Heart left ventricle (tissue), 13 donors: ENCODE measurements at regions not wholly inside any gene's neighbourhood (a gene's known extent, or its start where the extent isn't known, plus 50 kb on each side); places are given as distances from the start of the nearest gene placed in this dataset.

Experiments
- CTCF ChIP-seq, 12 donors: fragments of 200-600 bp; sonication (generic) in 4 of 12; IDR thresholded peaks; one replicate each; pipeline versions ENCODE4 v1.5.0 to v1.8.0; 2018 to 2022; ENCODE audit warnings: antibody characterized with exemption in 12 of 12, mild to moderate bottlenecking in 5 of 12
- POLR2A ChIP-seq, 2 donors: fragments of 450-650 bp; IDR thresholded peaks; one replicate each; pipeline ENCODE4 v1.6.1; 2017; ENCODE audit warnings: antibody characterized with exemption in 2 of 2, mild to moderate bottlenecking in 2 of 2, moderate library complexity in 2 of 2
- donor health status: ischemic (EF 13 %, LVEDD 7.1; RV severe dilation, severe dysfunction).
- donor health status: DM: no; HTN: yes; CAD: no.
- donor health status: DM: no; HTN: no; CAD: no.
- donor health status: ischemic (EF 25% LVEDD 6.9; RV normal size, moderate dysfunction).
- donor health status: ischemic (EF 25% LVEDD 5.7; RV mildly dilated, moderate dysfunction).
- donor health status: ischemic (EF 35%, LVEDD 5.7; RV mildly dilated, moderate dysfunction).
- donor health status: nonischemic (EF 11% LVEDD 7.7; RV severe dilation, severe dysfunction).
- donor health status: DM: yes; HTN: yes; CAD: no.
- donor health status: PGD.
- donor health status: ischemic (EF 29% LVEDD 5.4; RV normal size, mild dysfunction).
- donor health status: nonischemic (EF 23%, LVEDD 6.1; RV moderate dilation, normal function).

- TF ChIP-seq CTCF (IDR thresholded peaks at IDR 0.05): no peak
- no peak for TF ChIP-seq POLR2A (IDR thresholded peaks at IDR 0.05)
Measured at GRCh38 chr5:159673538-159673937, 242.7 kb upstream of the ADRA1B start.
